NCI-H226 (cell line): ENCODE measurements at regions not wholly inside any gene's neighbourhood (a gene's known extent, or its start where the extent isn't known, plus 50 kb on each side); places are given as distances from the start of the nearest gene placed in this dataset.

ENCODE experiments used
- DNase-seq: peaks from one replicate; pipeline ENCODE4 v3.0.0-alpha.2; 2015

- DNase-seq: no peak
These were observed 1158.6 kb downstream of the CDH12 start for GRCh38 chr5:21694567-21694966.

- no peak for DNase-seq
These were observed 1159.6 kb downstream of the CDH12 start for GRCh38 chr5:21693591-21693990.

- DNase-seq: no peak
These were observed 1163.6 kb downstream of the CDH12 start for GRCh38 chr5:21689587-21689986.

GRCh38 chr5:21688655-21689054, 1164.5 kb downstream of the CDH12 start:
- peak; percentile 65 for DNase-seq

GRCh38 chr5:21687621-21688020, 1165.5 kb downstream of the CDH12 start:
- DNase-seq: no peak

GRCh38 chr5:21686706-21687105, 1166.4 kb downstream of the CDH12 start:
- no peak for DNase-seq

- DNase-seq: peak; percentile 61
These were observed 1167.6 kb downstream of the CDH12 start for GRCh38 chr5:21685522-21685921.

GRCh38 chr5:21684992-21685391, 1168.2 kb downstream of the CDH12 start:
- DNase-seq: no peak

GRCh38 chr5:21681911-21682310, 1171.2 kb downstream of the CDH12 start:
- DNase-seq: no peak

GRCh38 chr5:21680641-21681040, 1172.5 kb downstream of the CDH12 start:
- DNase-seq: peak; percentile 12

- peak; percentile 78 for DNase-seq
These were observed 1172.9 kb downstream of the CDH12 start for GRCh38 chr5:21680196-21680595.

GRCh38 chr5:21678526-21678925, 1174.6 kb downstream of the CDH12 start:
- no peak for DNase-seq

GRCh38 chr5:21672911-21673310, 1180.2 kb downstream of the CDH12 start:
- DNase-seq: no peak

GRCh38 chr5:21672360-21672759, 1180.8 kb downstream of the CDH12 start:
- no peak for DNase-seq

GRCh38 chr5:21665524-21665923, 1187.6 kb downstream of the CDH12 start:
- DNase-seq: peak; percentile 9

GRCh38 chr5:21663082-21663481, 1190.1 kb downstream of the CDH12 start:
- DNase-seq: no peak

- no peak for DNase-seq
These were observed 1192.0 kb downstream of the CDH12 start for GRCh38 chr5:21661184-21661583.

- no peak for DNase-seq
These were observed 1198.6 kb downstream of the CDH12 start for GRCh38 chr5:21654556-21654955.

GRCh38 chr5:21649969-21650368, 1203.2 kb downstream of the CDH12 start:
- DNase-seq: peak; percentile 9

GRCh38 chr5:21646469-21646868, 1206.7 kb downstream of the CDH12 start:
- peak; percentile 22 for DNase-seq

- no peak for DNase-seq
These were observed 1209.1 kb downstream of the CDH12 start for GRCh38 chr5:21644032-21644431.

- no peak for DNase-seq
These were observed 1210.8 kb downstream of the CDH12 start for GRCh38 chr5:21642312-21642711.

GRCh38 chr5:21623831-21624230, 1229.3 kb downstream of the CDH12 start:
- no peak for DNase-seq

- DNase-seq: no peak
These were observed 1237.9 kb downstream of the CDH12 start for GRCh38 chr5:21615195-21615765.

- DNase-seq: no peak
These were observed 1239.1 kb downstream of the CDH12 start for GRCh38 chr5:21613971-21614488.
